ENCODE measurements at regions not wholly inside any gene's neighbourhood (a gene's known extent, or its start where the extent isn't known, plus 50 kb on each side); places are given as distances from the start of the nearest gene placed in this dataset.

DNA sequence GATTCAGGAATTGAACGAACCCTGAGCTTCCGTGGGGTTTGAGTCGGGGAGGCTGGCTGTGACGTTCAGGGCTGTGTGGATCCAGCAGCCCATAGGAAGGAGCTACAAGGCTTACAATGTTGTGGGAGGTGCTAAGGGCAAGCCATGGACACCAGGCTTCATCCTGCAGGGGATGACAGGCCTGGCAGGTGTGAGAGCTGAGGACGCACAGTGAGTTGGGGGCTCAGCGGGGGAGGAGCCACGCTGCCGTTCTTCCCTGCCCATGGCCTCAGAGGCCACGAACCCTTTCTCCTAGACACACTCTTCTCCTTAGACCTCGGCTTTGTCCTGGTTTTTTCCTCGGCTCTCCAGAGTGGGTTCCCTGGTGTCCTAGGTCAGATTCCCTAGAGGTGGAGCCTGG lies 78.1 kb upstream of the SLC22A11 start:
- TF ChIP-seq, protein P1, sequence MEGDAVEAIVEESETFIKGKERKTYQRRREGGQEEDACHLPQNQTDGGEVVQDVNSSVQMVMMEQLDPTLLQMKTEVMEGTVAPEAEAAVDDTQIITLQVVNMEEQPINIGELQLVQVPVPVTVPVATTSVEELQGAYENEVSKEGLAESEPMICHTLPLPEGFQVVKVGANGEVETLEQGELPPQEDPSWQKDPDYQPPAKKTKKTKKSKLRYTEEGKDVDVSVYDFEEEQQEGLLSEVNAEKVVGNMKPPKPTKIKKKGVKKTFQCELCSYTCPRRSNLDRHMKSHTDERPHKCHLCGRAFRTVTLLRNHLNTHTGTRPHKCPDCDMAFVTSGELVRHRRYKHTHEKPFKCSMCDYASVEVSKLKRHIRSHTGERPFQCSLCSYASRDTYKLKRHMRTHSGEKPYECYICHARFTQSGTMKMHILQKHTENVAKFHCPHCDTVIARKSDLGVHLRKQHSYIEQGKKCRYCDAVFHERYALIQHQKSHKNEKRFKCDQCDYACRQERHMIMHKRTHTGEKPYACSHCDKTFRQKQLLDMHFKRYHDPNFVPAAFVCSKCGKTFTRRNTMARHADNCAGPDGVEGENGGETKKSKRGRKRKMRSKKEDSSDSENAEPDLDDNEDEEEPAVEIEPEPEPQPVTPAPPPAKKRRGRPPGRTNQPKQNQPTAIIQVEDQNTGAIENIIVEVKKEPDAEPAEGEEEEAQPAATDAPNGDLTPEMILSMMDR (IDR thresholded peaks at IDR 0.05): no peak
- no peak for TF ChIP-seq POLR2A (IDR thresholded peaks at IDR 0.05)
- H3K27me3 ChIP-seq: peaks cover 0 to 70% (median under 1%) of the 10 kb centered on the region in 4 donors
- H3K9me3 ChIP-seq: no peaks in the 10 kb centered on the region
- intact Hi-C loops (cut with DNase I): no loop called here
- 60 to 75% methylated on average over 10 to 11 of the region's 11 CpGs for WGBS, 2 donors
- no peaks in the 10 kb centered on the region for H3K4me1 ChIP-seq
- no peak overlapping the region for H3K4me3 ChIP-seq
- H3K36me3 ChIP-seq: no peaks in the 10 kb centered on the region
- no peak overlapping the region for H3K27ac ChIP-seq
- no peak for DNase-seq

DNA sequence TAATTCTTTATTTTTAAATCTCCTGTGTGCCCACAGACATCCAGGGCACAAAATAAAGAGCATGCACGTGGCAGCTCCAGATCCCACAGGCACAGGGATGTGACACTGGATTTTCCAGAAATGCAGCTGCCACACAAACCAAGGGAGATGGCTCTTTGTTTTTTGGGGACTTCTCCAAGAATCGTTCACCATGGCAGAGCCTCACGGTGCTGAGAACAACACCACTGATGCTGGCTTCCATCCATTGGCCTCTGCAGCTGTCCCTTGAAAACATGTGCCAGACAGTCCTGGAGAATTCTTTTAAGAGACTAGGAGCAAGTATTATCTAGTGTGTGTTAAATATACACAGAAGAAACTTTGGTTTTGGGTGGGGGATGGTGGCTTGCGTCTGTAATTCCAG lies 73.2 kb upstream of the SLC22A11 start:
- TF ChIP-seq POLR2A (IDR thresholded peaks at IDR 0.05): no peak
- TF ChIP-seq, protein P1 (IDR thresholded peaks at IDR 0.05): no peak
- Histone ChIP-seq H3K4me3 (no peak overlapping the region), H3K36me3 (no peaks in the 10 kb centered on the region), H3K27me3 (peaks cover 0 to 73% (median 2%) of the 10 kb centered on the region in 4 donors), H3K27ac (no peak overlapping the region), H3K4me1 (no peaks in the 10 kb centered on the region), H3K9me3 (no peaks in the 10 kb centered on the region)
- WGBS, 2 donors: 39 to 53% methylated on average over 4 of the region's 4 CpGs
- intact Hi-C loops (cut with DNase I): no loop called here
- no peak for DNase-seq

DNA sequence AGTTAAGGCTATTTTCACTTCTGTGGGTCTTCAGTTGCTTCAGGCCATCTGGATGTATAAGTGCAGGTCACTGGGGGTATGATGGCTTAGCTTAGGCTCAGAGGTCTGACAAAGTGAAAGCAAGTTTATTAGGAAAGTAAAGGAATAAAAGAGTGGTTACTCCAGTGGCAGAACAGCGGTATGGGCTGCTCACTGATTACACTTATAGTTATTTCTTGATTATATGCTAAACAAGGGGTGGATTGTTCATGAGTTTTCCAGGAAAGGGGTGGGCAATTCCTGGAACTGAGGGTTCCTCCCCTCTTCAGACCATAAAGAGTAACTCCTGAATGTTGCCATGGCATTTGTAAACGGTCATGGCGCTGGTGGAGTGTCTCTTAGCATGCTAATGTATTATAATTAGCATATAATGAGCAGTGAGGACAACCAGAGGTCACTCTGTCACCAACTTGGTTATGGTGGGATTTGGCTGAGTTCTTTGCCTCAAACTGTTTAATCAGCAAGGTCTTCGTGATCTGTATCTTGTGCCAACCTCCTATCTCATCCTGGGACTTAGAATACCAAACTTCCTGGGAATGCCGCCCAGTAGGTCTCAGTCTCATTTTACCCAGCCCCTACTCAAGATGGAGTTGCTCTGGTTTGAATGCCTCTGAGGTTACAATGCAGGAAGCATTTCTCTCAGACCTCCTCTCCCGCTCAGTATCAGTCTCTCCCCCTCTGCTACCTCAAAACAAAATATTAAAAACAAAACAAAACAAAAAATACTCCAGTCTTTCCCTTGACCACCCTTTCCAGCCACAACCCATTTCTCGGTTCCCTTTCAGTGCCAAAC lies 71.3 kb upstream of the SLC22A11 start:
- 63 to 73% methylated on average over 7 of the region's 7 CpGs for WGBS, 2 donors
- Histone ChIP-seq H3K27me3 (peaks cover 0 to 73% (median 2%) of the 10 kb centered on the region in 4 donors), H3K36me3 (no peaks in the 10 kb centered on the region), H3K4me1 (no peaks in the 10 kb centered on the region), H3K4me3 (no peak overlapping the region), H3K27ac (no peak overlapping the region), H3K9me3 (no peaks in the 10 kb centered on the region)
- no peak for DNase-seq
- TF ChIP-seq POLR2A (IDR thresholded peaks at IDR 0.05): no peak
- TF ChIP-seq, protein P1 (IDR thresholded peaks at IDR 0.05): no peak
- intact Hi-C loops (cut with DNase I): no loop called here

DNA sequence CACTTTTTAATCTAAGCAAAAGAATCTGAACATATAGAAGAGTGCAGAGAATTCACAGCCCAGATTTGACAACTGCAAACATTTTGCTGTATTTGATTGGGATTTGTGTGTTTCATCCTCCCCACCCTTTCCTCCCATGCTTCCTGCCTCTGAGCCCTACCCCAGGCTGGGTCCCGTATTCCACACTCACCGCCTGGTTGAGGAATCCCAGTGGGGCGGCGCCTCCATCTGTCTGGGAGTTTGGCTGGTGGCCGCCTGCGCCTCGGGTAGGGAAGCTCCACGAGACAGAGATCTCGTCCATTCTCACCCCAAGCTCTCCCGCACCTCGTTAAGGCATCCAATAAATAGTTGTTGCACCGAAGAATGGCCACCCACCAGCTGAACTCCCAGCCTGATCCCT lies 70.7 kb upstream of the SLC22A11 start:
- Histone ChIP-seq H3K4me1 (no peaks in the 10 kb centered on the region), H3K27ac (no peak overlapping the region), H3K36me3 (no peaks in the 10 kb centered on the region), H3K4me3 (no peak overlapping the region), H3K27me3 (peaks cover 0 to 80% (median 2%) of the 10 kb centered on the region in 4 donors), H3K9me3 (no peaks in the 10 kb centered on the region)
- WGBS, 2 donors: 69 to 70% methylated on average over 4 to 12 of the region's 12 CpGs
- DNase-seq: no peak
- TF ChIP-seq, protein P1 (IDR thresholded peaks at IDR 0.05): no peak
- TF ChIP-seq POLR2A (IDR thresholded peaks at IDR 0.05): no peak
- intact Hi-C loops (cut with DNase I): no loop called here

DNA sequence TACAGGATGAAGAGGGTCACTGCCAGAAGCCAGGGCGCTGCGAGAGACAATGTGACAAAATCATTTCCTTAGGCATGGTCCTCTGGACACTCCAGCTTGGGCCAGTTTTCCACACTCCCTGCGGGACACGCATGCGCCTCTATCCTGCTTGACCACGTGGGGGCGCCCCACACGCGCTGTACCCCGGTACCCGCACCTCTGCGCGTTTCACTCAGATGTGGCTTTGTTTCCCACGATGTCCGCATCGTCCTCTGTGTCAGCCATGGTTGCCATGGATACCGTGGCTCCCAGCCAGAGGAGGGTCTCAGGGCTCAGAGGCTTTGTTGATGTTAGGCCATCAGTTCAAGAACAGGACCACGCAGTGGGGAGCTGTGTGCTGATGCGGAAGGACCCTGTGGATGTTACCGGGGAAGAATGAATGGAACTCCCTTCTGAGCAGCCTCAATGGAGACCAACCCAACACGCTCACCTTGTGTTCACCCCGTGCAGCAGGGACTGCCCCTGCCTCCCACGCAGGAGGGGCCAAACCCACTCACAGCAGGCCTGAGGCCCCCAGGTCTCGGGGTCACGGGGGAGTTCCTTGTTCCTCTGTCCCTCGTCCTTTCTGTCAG lies 65.8 kb upstream of the SLC22A11 start:
- TF ChIP-seq, protein P1 (IDR thresholded peaks at IDR 0.05): peak; percentile 25 to 57 (median 44)
- TF ChIP-seq POLR2A (IDR thresholded peaks at IDR 0.05): no peak
- Histone ChIP-seq H3K27me3 (peaks cover 0 to 82% (median 0%) of the 10 kb centered on the region in 4 donors), H3K4me1 (no peaks in the 10 kb centered on the region), H3K9me3 (no peaks in the 10 kb centered on the region), H3K4me3 (no peak overlapping the region), H3K27ac (no peak overlapping the region), H3K36me3 (no peaks in the 10 kb centered on the region)
- 11 to 33% methylated on average over 8 to 17 of the region's 26 CpGs for WGBS, 2 donors
- DNase-seq: no peak
- intact Hi-C loops (cut with DNase I): no loop called here

Measured in esophagus squamous epithelium (tissue), 5 donors.